VCaP (cell line): ENCODE measurements at regions not wholly inside any gene's neighbourhood (a gene's known extent, or its start where the extent isn't known, plus 50 kb on each side); places are given as distances from the start of the nearest gene placed in this dataset.

Experiments used
- H3K27ac ChIP-seq: fragments of 450-650 bp; 2 replicates; pipeline ENCODE4 v1.5.1; 2017
- TF ChIP-seq, protein P1 (sequence below): fragments of 450-650 bp; conservative IDR thresholded peaks from 2 replicates; pipeline ENCODE4 v1.5.1; 2017; ENCODE audit warnings: mild to moderate bottlenecking, moderate library complexity

DNA sequence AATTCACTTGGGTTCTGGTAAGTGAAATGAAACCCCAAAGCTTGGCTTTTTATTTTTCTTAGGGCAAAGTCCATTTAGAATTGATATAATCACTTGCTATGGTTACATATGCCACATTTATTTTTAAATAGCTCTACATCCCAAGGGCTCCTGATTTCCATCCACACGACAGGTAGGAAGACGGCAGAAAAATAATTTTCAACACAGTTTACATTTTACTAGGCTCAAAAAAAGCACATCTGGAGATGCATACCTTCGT is 95.0 kb upstream of the EFNA5 start:
- H3K27ac ChIP-seq, result no peak overlapping the region

DNA sequence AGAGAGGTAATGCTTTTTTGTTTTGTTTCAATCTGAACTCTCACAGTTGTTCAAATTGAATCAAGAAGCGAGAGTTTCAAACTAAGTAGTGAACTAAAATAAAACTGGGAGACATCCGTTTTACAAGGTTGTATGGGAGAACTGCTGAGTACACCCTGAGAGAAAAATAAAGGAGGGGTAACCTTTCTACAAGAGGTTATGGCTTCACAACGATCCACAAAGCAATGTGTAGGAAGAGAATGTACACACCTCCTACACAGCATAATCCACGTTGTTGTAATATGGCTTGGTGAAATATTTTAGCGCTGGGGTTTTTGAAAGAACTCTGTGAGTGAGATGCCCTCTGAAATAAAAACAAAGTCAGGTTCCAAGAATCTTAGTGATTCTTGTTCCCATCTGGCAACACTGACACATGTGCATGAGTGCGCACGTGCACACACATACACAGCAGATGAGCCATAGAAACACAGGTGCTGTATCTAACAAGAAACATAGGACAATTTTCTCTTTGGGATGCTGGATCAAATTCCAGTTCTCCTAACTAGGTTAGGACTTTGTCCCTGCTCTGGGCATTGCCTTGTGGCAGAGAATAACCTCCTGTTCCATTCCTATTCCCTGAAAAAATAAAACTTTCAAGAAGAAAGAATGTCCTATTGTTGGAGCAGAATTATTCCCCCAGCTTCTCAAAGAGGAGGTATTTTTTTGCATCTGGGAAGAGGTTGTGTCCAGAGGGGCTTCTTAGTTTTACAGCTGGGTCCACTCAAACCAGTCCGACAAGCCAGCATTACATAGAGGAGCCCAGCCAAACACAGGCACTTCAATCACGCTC is 94.5 kb upstream of the EFNA5 start:
- TF ChIP-seq, protein P1, sequence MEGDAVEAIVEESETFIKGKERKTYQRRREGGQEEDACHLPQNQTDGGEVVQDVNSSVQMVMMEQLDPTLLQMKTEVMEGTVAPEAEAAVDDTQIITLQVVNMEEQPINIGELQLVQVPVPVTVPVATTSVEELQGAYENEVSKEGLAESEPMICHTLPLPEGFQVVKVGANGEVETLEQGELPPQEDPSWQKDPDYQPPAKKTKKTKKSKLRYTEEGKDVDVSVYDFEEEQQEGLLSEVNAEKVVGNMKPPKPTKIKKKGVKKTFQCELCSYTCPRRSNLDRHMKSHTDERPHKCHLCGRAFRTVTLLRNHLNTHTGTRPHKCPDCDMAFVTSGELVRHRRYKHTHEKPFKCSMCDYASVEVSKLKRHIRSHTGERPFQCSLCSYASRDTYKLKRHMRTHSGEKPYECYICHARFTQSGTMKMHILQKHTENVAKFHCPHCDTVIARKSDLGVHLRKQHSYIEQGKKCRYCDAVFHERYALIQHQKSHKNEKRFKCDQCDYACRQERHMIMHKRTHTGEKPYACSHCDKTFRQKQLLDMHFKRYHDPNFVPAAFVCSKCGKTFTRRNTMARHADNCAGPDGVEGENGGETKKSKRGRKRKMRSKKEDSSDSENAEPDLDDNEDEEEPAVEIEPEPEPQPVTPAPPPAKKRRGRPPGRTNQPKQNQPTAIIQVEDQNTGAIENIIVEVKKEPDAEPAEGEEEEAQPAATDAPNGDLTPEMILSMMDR, result no peak

More for the DNA sequence above, 95.0 kb upstream of the EFNA5 start:
- TF ChIP-seq, protein P1, result no peak

GRCh38 chr5:107764282-107764681 is 93.5 kb upstream of the EFNA5 start:
- TF ChIP-seq, protein P1, result no peak
- H3K27ac ChIP-seq, result no peak overlapping the region

More for the DNA sequence above, 94.5 kb upstream of the EFNA5 start:
- H3K27ac ChIP-seq, result no peak overlapping the region

DNA sequence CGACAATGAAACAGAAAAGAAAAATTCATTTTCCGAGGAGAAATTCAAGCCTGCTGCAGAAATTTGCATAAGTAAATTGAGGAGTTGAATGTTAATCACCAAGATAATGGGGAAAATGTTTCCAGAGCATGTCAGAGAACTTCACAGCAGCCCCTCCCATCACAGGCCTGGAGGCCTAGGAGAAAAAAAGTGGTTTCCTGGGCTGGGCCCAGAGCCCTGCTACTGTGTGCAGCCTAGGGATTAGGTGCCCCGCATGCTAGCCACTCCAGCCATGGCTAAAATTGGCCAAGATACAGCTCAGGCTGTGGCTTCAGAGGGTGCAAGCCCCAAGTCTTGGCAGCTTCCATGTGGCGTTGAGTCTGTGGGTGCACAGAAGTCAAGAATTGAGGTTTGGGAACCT is 82.7 kb upstream of the EFNA5 start:
- TF ChIP-seq, protein P1, result no peak
- H3K27ac ChIP-seq, result no peak overlapping the region

- TF ChIP-seq, protein P1, result no peak
- H3K27ac ChIP-seq, result no peak overlapping the region
Observed at GRCh38 chr5:107744418-107745330, 73.9 kb upstream of the EFNA5 start.

GRCh38 chr5:107743373-107744000 is 72.8 kb upstream of the EFNA5 start:
- TF ChIP-seq, protein P1, result no peak
- H3K27ac ChIP-seq, result no peak overlapping the region

GRCh38 chr5:107739661-107740060 is 68.9 kb upstream of the EFNA5 start:
- H3K27ac ChIP-seq, result no peak overlapping the region
- TF ChIP-seq, protein P1, result no peak
